NCI-H748 (cell line): ENCODE measurements at regions not wholly inside any gene's neighbourhood (a gene's known extent, or its start where the extent isn't known, plus 50 kb on each side); places are given as distances from the start of the nearest gene placed in this dataset.

Experiments
- DNase-seq: peaks from one replicate; lab custom pipeline; 2025; ENCODE audit not compliant: unreplicated experiment; lab: John Stamatoyannopoulos, UW

GRCh38 chr2:22282916-22283315 is 1102.1 kb upstream of the KLHL29 start:
- DNase-seq, result no peak

- no peak for DNase-seq
Measured at GRCh38 chr2:22283436-22283835, 1101.5 kb upstream of the KLHL29 start.

- no peak for DNase-seq
Measured at GRCh38 chr2:22290302-22290701, 1094.7 kb upstream of the KLHL29 start.

DNA sequence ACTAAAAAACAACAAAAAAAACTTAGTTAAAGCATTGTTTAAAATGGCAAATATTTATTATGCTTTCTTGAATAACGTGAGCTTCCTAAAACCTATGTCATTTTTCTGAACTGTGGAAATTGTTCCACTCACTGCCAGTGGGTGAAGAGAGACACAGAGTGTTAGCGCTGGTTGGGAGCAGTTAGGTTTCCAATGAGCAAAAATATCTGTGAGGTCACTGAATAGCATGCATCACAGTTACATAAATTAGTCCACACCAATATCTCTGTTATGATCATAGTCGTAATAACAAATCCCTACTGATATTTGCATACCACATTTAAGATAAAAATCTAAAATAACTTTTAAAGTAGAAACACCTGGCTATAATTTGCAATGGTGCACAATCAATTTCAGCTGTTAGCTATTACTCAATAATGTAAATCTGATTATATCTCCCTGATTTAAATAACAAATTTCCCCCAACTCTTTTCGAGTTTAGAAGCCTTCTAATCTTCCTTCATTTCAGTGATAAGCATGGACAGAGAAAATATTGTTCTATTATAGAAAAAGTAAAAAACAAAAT is 1094.0 kb upstream of the KLHL29 start:
- DNase-seq, result no peak

DNA sequence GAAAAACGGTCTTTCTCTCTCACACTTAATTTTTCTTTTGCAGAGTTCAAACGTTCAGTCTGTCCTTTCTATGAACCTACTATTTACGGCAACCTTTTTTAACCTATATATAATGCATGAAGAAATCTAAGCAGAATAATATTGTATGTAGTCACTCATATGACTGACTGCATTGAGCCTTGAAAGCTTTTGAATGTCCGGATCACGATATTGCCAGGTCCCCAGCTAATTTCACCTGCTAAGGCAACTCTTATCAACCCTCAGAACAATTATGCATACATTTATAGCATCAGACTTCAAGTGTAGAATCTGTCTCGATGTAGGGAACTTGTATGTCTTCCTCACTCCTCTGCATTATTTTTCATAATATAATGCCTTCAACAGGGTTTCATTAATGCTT is 1083.8 kb upstream of the KLHL29 start:
- no peak for DNase-seq

DNA sequence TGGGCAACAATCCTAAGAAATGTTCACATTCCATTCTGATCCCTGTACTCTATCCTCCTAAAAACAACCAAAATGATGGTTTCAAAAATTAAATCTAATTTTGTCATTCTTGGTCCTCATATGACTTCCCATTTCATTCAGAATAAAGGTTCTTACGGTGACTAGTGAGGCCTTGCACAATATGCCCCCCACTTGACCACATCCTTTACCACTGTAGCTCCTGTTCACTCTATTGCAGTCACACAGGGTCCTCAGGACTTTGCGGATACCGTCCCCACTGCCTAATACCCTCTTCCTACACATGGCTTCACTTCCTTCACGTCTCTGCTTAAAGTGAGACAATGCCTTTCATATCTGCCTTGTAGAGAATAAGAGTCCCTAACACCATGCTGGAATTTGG is 1058.7 kb upstream of the KLHL29 start:
- DNase-seq, result no peak

GRCh38 chr2:22329211-22330154 is 1055.5 kb upstream of the KLHL29 start:
- DNase-seq, result peak; percentile 24

DNA sequence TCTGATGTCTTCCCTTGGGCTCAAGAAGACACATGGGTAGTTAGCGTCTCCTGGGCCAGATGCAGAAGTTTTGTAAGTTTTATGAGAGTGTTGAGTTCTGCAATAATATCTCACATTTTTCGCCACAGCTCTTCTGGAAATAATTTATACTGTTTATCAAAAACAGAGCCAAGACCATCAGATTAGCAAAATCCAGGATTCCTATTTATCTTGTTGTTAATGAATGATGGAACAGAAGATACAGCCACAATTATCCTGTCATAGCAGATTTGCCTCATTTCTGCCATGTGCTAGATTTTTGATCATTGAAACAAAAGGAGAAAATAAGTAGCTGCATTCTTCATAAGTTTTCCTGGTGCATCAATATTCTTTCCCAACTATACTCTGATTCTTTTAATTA is 1048.6 kb upstream of the KLHL29 start:
- no peak for DNase-seq

DNA sequence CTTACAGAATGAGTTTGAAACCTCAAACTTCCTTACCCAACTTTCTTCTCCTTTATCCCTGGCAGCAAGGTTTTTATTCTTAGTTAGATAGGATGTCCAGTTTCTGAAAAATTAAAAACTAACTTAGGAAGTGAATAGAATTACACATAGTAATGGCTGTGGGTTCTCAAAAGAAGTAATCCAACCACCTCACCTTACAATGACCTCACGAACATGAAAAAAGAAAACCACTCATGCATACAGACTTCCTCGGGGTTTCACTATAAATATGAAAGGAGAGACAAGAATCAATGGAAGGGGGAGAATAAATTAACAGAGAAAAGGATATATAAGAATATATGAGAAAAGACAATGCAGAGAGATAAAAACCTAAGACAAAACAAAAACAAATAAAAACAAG is 1044.3 kb upstream of the KLHL29 start:
- no peak for DNase-seq

DNA sequence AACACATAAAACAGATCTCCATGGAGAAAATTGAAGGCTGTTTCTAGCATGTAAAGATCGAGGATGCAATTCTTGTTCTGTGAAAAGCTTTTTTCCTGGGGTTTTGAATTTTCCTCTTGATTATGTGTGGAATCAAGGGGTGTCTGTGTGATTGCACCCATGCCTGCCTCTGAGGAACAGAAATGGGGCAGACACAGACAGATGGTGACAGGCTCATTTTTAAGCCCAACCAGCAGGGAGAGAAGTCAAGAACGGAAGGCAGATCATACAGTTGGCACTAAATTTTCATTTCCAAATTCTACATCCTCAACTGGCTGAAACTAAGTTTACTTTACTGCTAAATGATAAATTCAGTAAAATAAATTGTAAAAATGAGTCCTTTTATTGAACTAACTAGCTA is 1037.7 kb upstream of the KLHL29 start:
- no peak for DNase-seq

- no peak for DNase-seq
Measured at GRCh38 chr2:22350621-22351020, 1034.4 kb upstream of the KLHL29 start.

DNA sequence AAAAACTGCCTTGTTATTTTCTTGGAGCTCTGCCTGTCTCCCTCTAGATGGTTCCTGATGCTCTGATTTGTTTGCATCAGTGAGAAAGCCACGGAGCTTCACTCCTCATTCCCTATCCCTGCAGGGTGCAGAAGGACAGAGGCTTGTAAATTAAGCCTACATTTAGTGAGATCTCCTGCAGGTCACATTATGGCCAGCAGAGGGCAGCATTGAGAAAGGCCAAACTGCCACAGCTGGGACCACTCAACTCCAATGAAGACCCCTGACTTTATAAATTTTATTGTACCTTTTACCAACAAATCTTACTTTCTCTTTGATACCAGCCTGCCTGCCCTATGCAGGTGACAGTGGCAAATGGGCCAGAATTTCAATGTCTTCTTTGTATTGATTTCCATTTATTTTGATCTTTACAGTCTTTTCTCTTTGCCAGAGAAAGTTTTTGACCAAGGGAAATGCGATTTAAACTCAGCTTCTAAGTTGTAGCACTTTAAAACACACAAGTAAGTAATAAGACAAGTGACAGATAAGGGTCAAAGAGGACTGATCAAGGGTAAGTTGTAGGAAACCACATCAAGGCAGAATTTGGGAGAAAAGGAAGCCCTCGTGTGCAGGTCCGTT is 1029.1 kb upstream of the KLHL29 start:
- DNase-seq, result peak; percentile 34

GRCh38 chr2:22359071-22359672 is 1025.8 kb upstream of the KLHL29 start:
- peak; percentile 21 for DNase-seq

- no peak for DNase-seq
Measured at GRCh38 chr2:22360735-22361374, 1024.1 kb upstream of the KLHL29 start.

DNA sequence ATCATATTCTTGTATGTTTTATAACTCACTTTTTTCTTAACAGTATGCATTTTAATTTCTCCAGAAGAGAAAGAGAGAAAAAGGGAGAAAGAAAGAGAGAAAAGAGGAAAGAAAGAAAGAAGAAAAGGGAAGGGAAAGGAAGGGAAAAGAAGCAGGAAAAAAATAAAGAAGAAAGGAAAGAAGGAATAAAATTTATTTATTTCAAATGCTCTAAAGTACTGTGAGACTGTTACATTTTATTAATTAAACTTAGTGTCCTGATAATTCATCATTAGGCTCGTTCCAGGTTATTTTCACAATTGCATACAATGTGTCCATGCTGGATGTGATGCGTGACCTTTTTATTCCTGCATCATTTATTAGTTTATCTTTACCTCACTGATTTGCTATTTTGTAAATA is 1023.4 kb upstream of the KLHL29 start:
- DNase-seq, result no peak

DNA sequence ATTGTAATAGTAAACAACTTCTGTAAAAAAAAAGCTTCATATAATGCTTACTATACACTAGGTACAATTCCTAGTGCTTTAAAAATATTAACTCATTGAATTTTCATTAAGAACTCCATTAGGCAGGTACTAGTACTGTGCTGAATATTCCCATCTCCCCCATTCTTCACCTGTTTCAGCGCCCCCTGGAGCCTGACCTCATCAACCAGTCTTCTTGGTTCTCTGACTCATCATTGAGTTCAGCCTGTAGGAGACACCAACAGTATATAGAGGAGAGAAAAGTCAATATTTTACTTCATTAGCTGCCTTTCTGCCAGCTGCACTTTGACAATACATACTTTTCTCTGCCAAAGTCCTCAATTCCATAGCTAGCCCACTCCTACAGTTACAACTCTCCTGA is 1009.9 kb upstream of the KLHL29 start:
- peak; percentile 15 for DNase-seq

DNA sequence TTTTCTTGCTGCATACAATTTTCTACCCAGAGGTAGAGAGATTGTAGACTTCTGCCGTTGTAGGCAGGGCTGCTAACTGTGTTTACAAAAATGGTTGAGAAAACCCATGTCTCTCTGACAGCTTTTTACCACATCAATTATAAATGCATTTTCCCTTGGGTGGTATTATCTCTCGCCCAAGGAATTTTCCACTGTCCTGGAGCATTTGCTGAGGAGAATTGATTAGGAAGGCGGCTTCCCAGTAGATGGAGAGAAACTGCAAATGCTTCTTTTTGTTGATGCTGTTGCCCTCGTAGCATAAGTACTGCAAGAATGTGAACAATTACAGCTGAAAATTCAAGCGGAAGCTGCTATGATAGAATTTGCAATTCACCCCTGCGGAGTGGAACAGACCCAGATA is 1007.7 kb upstream of the KLHL29 start:
- no peak for DNase-seq

- peak; percentile 9 for DNase-seq
Measured at GRCh38 chr2:22382479-22383169, 1002.4 kb upstream of the KLHL29 start.

DNA sequence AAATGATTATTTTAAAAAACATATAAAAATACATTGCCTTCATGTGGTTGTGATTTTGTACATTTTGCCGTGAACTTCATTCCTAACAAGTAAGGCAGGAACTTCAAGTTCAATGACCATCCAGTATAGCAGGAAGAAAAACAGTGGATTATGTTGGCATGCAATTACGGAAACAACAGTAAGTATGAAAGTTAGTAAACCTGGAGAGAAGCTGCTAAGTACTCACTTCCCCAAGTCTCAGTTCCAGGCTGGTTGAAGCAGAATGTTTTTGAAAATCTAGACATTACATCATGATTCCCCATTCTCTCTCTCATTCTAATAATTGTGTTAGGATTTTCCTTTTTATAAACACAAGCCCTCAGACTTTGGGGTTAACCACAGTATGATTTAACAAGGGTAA is 987.1 kb upstream of the KLHL29 start:
- DNase-seq, result no peak

- no peak for DNase-seq
Measured at GRCh38 chr2:22403748-22404147, 981.2 kb upstream of the KLHL29 start.

- DNase-seq, result no peak
Measured at GRCh38 chr2:22406625-22407024, 978.4 kb upstream of the KLHL29 start.
